ENCODE measurements at regions not wholly inside any gene's neighbourhood (a gene's known extent, or its start where the extent isn't known, plus 50 kb on each side); places are given as distances from the start of the nearest gene placed in this dataset.

DNA sequence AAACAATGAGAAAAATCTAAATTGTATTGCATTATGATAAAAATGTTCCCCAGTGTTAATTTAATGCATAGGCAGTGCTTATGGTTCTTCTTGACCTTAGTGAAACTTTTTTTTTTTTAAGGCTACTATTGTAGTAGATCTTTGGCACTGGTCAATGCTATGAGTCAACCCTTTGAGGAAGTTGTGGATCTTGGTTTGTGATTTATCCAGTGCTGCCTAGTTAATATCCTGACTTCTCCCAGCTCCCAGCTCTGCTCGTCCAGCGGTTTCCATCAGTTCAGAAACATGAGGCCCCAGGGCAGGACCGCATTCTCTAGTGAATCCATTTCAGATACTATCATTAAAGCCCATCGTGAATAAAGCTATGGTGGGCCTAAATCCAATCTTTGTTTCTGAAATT lies 364.5 kb upstream of the JARID2 start:
- no peak for TF ChIP-seq CBFB (CRISPR knock-in tag; IDR thresholded peaks at IDR 0.05; ENCODE audit: low read depth)
- TF ChIP-seq, protein P1, sequence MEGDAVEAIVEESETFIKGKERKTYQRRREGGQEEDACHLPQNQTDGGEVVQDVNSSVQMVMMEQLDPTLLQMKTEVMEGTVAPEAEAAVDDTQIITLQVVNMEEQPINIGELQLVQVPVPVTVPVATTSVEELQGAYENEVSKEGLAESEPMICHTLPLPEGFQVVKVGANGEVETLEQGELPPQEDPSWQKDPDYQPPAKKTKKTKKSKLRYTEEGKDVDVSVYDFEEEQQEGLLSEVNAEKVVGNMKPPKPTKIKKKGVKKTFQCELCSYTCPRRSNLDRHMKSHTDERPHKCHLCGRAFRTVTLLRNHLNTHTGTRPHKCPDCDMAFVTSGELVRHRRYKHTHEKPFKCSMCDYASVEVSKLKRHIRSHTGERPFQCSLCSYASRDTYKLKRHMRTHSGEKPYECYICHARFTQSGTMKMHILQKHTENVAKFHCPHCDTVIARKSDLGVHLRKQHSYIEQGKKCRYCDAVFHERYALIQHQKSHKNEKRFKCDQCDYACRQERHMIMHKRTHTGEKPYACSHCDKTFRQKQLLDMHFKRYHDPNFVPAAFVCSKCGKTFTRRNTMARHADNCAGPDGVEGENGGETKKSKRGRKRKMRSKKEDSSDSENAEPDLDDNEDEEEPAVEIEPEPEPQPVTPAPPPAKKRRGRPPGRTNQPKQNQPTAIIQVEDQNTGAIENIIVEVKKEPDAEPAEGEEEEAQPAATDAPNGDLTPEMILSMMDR (IDR thresholded peaks at IDR 0.05), result no peak
- no peak for TF ChIP-seq SMAD3 (CRISPR knock-in tag; IDR thresholded peaks at IDR 0.05; ENCODE audit: borderline replicate concordance)
- TF ChIP-seq, protein P2, sequence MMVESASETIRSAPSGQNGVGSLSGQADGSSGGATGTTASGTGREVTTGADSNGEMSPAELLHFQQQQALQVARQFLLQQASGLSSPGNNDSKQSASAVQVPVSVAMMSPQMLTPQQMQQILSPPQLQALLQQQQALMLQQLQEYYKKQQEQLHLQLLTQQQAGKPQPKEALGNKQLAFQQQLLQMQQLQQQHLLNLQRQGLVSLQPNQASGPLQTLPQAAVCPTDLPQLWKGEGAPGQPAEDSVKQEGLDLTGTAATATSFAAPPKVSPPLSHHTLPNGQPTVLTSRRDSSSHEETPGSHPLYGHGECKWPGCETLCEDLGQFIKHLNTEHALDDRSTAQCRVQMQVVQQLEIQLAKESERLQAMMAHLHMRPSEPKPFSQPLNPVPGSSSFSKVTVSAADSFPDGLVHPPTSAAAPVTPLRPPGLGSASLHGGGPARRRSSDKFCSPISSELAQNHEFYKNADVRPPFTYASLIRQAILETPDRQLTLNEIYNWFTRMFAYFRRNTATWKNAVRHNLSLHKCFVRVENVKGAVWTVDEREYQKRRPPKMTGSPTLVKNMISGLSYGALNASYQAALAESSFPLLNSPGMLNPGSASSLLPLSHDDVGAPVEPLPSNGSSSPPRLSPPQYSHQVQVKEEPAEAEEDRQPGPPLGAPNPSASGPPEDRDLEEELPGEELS (CRISPR knock-in tag; IDR thresholded peaks at IDR 0.05), result no peak
- TF ChIP-seq SOX15 (CRISPR knock-in tag; IDR thresholded peaks at IDR 0.05), result no peak
- TF ChIP-seq, protein P3, sequence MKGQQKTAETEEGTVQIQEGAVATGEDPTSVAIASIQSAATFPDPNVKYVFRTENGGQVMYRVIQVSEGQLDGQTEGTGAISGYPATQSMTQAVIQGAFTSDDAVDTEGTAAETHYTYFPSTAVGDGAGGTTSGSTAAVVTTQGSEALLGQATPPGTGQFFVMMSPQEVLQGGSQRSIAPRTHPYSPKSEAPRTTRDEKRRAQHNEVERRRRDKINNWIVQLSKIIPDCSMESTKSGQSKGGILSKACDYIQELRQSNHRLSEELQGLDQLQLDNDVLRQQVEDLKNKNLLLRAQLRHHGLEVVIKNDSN (CRISPR knock-in tag; IDR thresholded peaks at IDR 0.05), result no peak
- TF ChIP-seq ELF4 (CRISPR knock-in tag; IDR thresholded peaks at IDR 0.05; ENCODE audit: low read depth), result no peak
- no peak for TF ChIP-seq CREB1 (CRISPR knock-in tag; IDR thresholded peaks at IDR 0.05)
- TF ChIP-seq, protein P4, sequence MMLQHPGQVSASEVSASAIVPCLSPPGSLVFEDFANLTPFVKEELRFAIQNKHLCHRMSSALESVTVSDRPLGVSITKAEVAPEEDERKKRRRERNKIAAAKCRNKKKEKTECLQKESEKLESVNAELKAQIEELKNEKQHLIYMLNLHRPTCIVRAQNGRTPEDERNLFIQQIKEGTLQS (CRISPR knock-in tag; conservative IDR thresholded peaks at IDR 0.05), result no peak
- TF ChIP-seq JUN (CRISPR knock-in tag; IDR thresholded peaks at IDR 0.05), result no peak
- TF ChIP-seq, protein P5, sequence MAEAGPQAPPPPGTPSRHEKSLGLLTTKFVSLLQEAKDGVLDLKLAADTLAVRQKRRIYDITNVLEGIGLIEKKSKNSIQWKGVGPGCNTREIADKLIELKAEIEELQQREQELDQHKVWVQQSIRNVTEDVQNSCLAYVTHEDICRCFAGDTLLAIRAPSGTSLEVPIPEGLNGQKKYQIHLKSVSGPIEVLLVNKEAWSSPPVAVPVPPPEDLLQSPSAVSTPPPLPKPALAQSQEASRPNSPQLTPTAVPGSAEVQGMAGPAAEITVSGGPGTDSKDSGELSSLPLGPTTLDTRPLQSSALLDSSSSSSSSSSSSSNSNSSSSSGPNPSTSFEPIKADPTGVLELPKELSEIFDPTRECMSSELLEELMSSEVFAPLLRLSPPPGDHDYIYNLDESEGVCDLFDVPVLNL (CRISPR knock-in tag; IDR thresholded peaks at IDR 0.05; ENCODE audit: borderline replicate concordance, low read depth), result no peak
